IMR-90 (cell line): ENCODE measurements at regions not wholly inside any gene's neighbourhood (a gene's known extent, or its start where the extent isn't known, plus 50 kb on each side); places are given as distances from the start of the nearest gene placed in this dataset.

Experiments used
- CEBPB ChIP-seq: IDR thresholded peaks from 2 replicates; pipeline ENCODE4 v1.6.1; 2012; ENCODE audit warnings: low read depth, low read length, improper control_type of control experiment
- CTCF ChIP-seq: conservative IDR thresholded peaks from 2 replicates; pipeline ENCODE4 v1.5.1; 2012; ENCODE audit warnings: mild to moderate bottlenecking, low read depth, low read length, improper control_type of control experiment
- FOS ChIP-seq: fragments of 150-350 bp; IDR thresholded peaks from 2 replicates; pipeline ENCODE4 v1.6.1; 2016; ENCODE audit warnings: low read depth, low read length
- MAFK ChIP-seq: IDR thresholded peaks from 2 replicates; pipeline ENCODE4 v1.6.1; 2012; ENCODE audit warnings: low read depth, low read length, improper control_type of control experiment
- MAZ ChIP-seq: IDR thresholded peaks from 2 replicates; pipeline ENCODE4 v1.6.1; 2012; ENCODE audit warnings: low read depth, mild to moderate bottlenecking, low read length, improper control_type of control experiment, moderate library complexity, borderline replicate concordance
- MXI1 ChIP-seq: IDR thresholded peaks from 2 replicates; pipeline ENCODE4 v1.6.1; 2012; ENCODE audit warnings: low read depth, mild to moderate bottlenecking, low read length, moderate library complexity, borderline replicate concordance
- POLR2A ChIP-seq: IDR thresholded peaks from 2 replicates; pipeline ENCODE4 v1.6.1; 2012; ENCODE audit warnings: mild to moderate bottlenecking, low read depth, low read length
- RAD21 ChIP-seq: IDR thresholded peaks from 2 replicates; pipeline ENCODE4 v1.6.1; 2012; ENCODE audit warnings: low read length, improper control_type of control experiment
- RCOR1 ChIP-seq: IDR thresholded peaks from 2 replicates; pipeline ENCODE4 v1.6.1; 2012; ENCODE audit warnings: mild to moderate bottlenecking, low read length, improper control_type of control experiment; ENCODE audit not compliant: insufficient replicate concordance
- RFX5 ChIP-seq: IDR thresholded peaks from 2 replicates; pipeline ENCODE4 v1.8.0; 2012; ENCODE audit warnings: low read depth, mild to moderate bottlenecking, low read length, moderate library complexity
- SMC3 ChIP-seq: fragments of 150-350 bp; IDR thresholded peaks from 2 replicates; pipeline ENCODE4 v1.6.1; 2016; ENCODE audit warnings: low read depth, mild to moderate bottlenecking, antibody characterized with exemption, low read length, moderate library complexity

GRCh38 chr2:226158229-226158628 is 641.4 kb downstream of the IRS1 start:
- no peak for TF ChIP-seq RFX5
- no peak for TF ChIP-seq CTCF
- TF ChIP-seq SMC3 = no peak
- TF ChIP-seq MAZ = no peak
- no peak for TF ChIP-seq POLR2A
- no peak for TF ChIP-seq MAFK
- TF ChIP-seq RAD21 = no peak
- no peak for TF ChIP-seq CEBPB
- TF ChIP-seq RCOR1 = no peak
- TF ChIP-seq FOS = no peak
- TF ChIP-seq MXI1 = no peak
